Activated CD8-positive, alpha-beta memory T cell treated with anti-CD3 and anti-CD28 coated beads for 48 hours (primary cell): ENCODE measurements at regions not wholly inside any gene's neighbourhood (a gene's known extent, or its start where the extent isn't known, plus 50 kb on each side); places are given as distances from the start of the nearest gene placed in this dataset.
"Not testable (repeated sequence)": the region's sequence is repeated elsewhere in the genome, so short reads cannot be mapped to it uniquely, and the experiment has no call there.

ENCODE experiments used
- DNase-seq, 3 experiments: peaks; one replicate each; pipeline ENCODE4 v3.0.0-alpha.2; 2020; ENCODE audit warnings: low read depth in 2 of 3, low spot score in 2 of 3

- peak in 1 of 3 experiments; percentile 8 for DNase-seq
Measured at GRCh38 chr19:22545751-22546150, 88.4 kb upstream of the ZNF492 start.

- no peak for DNase-seq
Measured at GRCh38 chr19:22533761-22534160, 100.4 kb upstream of the ZNF492 start.

- DNase-seq = no peak
Measured at GRCh38 chr19:22532388-22533300, 101.5 kb upstream of the ZNF492 start.

- no peak for DNase-seq
Measured at GRCh38 chr19:22530042-22530441, 104.1 kb upstream of the ZNF492 start.

GRCh38 chr19:22528956-22529355 is 105.2 kb upstream of the ZNF492 start:
- no peak for DNase-seq

GRCh38 chr19:22527554-22527953 is 105.4 kb upstream of the ZNF98 start:
- DNase-seq = no peak

- no peak for DNase-seq
Measured at GRCh38 chr19:22526661-22527272, 104.6 kb upstream of the ZNF98 start.

GRCh38 chr19:22523940-22524339 is 101.8 kb upstream of the ZNF98 start:
- no peak for DNase-seq

- not testable (repeated sequence) for DNase-seq
Measured at GRCh38 chr19:22519562-22519961, 97.4 kb upstream of the ZNF98 start.

- DNase-seq = no peak
Measured at GRCh38 chr19:22519152-22519551, 97.0 kb upstream of the ZNF98 start.

GRCh38 chr19:22517496-22518411 is 95.6 kb upstream of the ZNF98 start:
- no peak for DNase-seq

- DNase-seq = no peak
Measured at GRCh38 chr19:22515435-22515834, 93.3 kb upstream of the ZNF98 start.

- no peak for DNase-seq
Measured at GRCh38 chr19:22503524-22503923, 81.4 kb upstream of the ZNF98 start.

GRCh38 chr19:22502766-22503165 is 80.6 kb upstream of the ZNF98 start:
- DNase-seq = no peak

- not testable (repeated sequence) for DNase-seq
Measured at GRCh38 chr19:22498831-22499430, 76.8 kb upstream of the ZNF98 start.

GRCh38 chr19:22491746-22492145 is 69.6 kb upstream of the ZNF98 start:
- DNase-seq = no peak

GRCh38 chr19:22483514-22483913 is 61.4 kb upstream of the ZNF98 start:
- not testable (repeated sequence) for DNase-seq

GRCh38 chr19:22472180-22472637 is 50.1 kb upstream of the ZNF98 start:
- DNase-seq = no peak
